Uterus (tissue), 3 donors: ENCODE measurements at regions not wholly inside any gene's neighbourhood (a gene's known extent, or its start where the extent isn't known, plus 50 kb on each side); places are given as distances from the start of the nearest gene placed in this dataset.

Experiments
- DNase-seq, 2 donors: peaks; one replicate each; pipeline ENCODE4 v3.0.0-alpha.2; 2019 to 2020
- H3K27ac ChIP-seq, 2 donors: fragments of 200-600 bp; sonication (generic); 1 replicate in 1 of 2; 2 replicates in 1 of 2; pipeline ENCODE4 v1.5.1; 2016 to 2018
- H3K27me3 ChIP-seq, 2 donors: fragments of 200-600 bp; sonication (generic); one replicate each; pipeline ENCODE4 v1.5.1; 2018 to 2019; ENCODE audit warnings: control low read depth in 1 of 2
- H3K36me3 ChIP-seq, 2 donors: fragments of 200-600 bp; sonication (generic); one replicate each; pipeline ENCODE4 v1.5.1; 2019; ENCODE audit warnings: control low read depth in 1 of 2
- H3K4me1 ChIP-seq, 2 donors: fragments of 200-600 bp; sonication (generic); one replicate each; pipeline ENCODE4 v1.5.1; 2018 to 2019; ENCODE audit warnings: control low read depth in 1 of 2
- H3K4me3 ChIP-seq, 2 donors: fragments of 200-600 bp; sonication (generic); 1 replicate in 1 of 2; 2 replicates in 1 of 2; pipeline ENCODE4 v1.5.1; 2018 to 2019; ENCODE audit warnings: mild to moderate bottlenecking in 1 of 2
- H3K9me3 ChIP-seq, 2 donors: fragments of 200-600 bp; sonication (generic); one replicate each; pipeline ENCODE4 v1.5.1; 2019; ENCODE audit warnings: control low read depth in 1 of 2
- CTCF ChIP-seq, 4 experiments: fragments of 200-600 bp in 2 of 4; fragments of 450-650 bp in 2 of 4; sonication (generic) in 2 of 4; IDR thresholded peaks; one replicate each; pipeline ENCODE4 v1.5.1; 2016 to 2019; ENCODE audit warnings: antibody characterized with exemption in 4 of 4, mild to moderate bottlenecking in 2 of 4, moderate library complexity in 1 of 4
- POLR2A ChIP-seq, 2 donors: fragments of 450-650 bp; IDR thresholded peaks; one replicate each; pipeline ENCODE4 v1.6.1; 2016; ENCODE audit warnings: antibody characterized with exemption in 2 of 2, mild to moderate bottlenecking in 1 of 2, moderate library complexity in 1 of 2
- intact Hi-C: fragments of 100-400 bp; cut with DNase I; formaldehyde crosslinking; loops from one replicate; pipeline ENCODE4 v1.15.1; 2023; ENCODE audit warnings: low total_unique reads
- donor health status: DM: yes; HTN: yes; CAD: no.

- intact Hi-C loops: no loop called here
- Histone ChIP-seq H3K4me1 (peaks cover 0 to 3% of the 10 kb centered on the region in 2 donors), H3K9me3 (no peaks in the 10 kb centered on the region), H3K4me3 (no peak overlapping the region), H3K27me3 (no peaks in the 10 kb centered on the region), H3K27ac (no peak overlapping the region), H3K36me3 (no peaks in the 10 kb centered on the region)
- DNase-seq: no peak
- no peak for TF ChIP-seq CTCF (IDR thresholded peaks at IDR 0.05)
- no peak for TF ChIP-seq POLR2A (IDR thresholded peaks at IDR 0.05)
Observed at GRCh38 chr7:42350801-42351200, 113.8 kb upstream of the GLI3 start.

- no peaks in the 10 kb centered on the region for H3K9me3 ChIP-seq
- intact Hi-C loops: no loop called here
- no peak overlapping the region for H3K4me3 ChIP-seq
- H3K36me3 ChIP-seq: no peaks in the 10 kb centered on the region
- H3K27ac ChIP-seq: peak overlapping the region in 1 of 2 donors; percentile 26
- no peak for TF ChIP-seq CTCF (IDR thresholded peaks at IDR 0.05)
- no peak for TF ChIP-seq POLR2A (IDR thresholded peaks at IDR 0.05)
- no peaks in the 10 kb centered on the region for H3K27me3 ChIP-seq
- H3K4me1 ChIP-seq: peaks cover 0 to 3% of the 10 kb centered on the region in 2 donors
- DNase-seq: peak; percentile 30 to 47
Observed at GRCh38 chr7:42348631-42349030, 111.6 kb upstream of the GLI3 start.

- H3K27me3 ChIP-seq: no peaks in the 10 kb centered on the region
- intact Hi-C loops: no loop called here
Observed at GRCh38 chr7:42348071-42348470, 111.1 kb upstream of the GLI3 start.

GRCh38 chr7:42347616-42348015, 110.6 kb upstream of the GLI3 start:
- Histone ChIP-seq H3K27me3 (no peaks in the 10 kb centered on the region), H3K27ac (peak overlapping the region; percentile 8 to 48), H3K36me3 (no peaks in the 10 kb centered on the region), H3K9me3 (no peaks in the 10 kb centered on the region), H3K4me3 (no peak overlapping the region), H3K4me1 (peaks cover 0 to 3% of the 10 kb centered on the region in 2 donors)
- intact Hi-C loops: no loop called here
- no peak for DNase-seq
- TF ChIP-seq POLR2A (IDR thresholded peaks at IDR 0.05) (no peak), CTCF (IDR thresholded peaks at IDR 0.05) (no peak)

More at GRCh38 chr7:42348071-42348470, 111.1 kb upstream of the GLI3 start:
- no peak for TF ChIP-seq POLR2A (IDR thresholded peaks at IDR 0.05)
- TF ChIP-seq CTCF (IDR thresholded peaks at IDR 0.05): no peak
- Histone ChIP-seq H3K4me1 (peaks cover 0 to 3% of the 10 kb centered on the region in 2 donors), H3K27ac (peak overlapping the region in 1 of 2 donors; percentile 26), H3K36me3 (no peaks in the 10 kb centered on the region), H3K4me3 (no peak overlapping the region), H3K9me3 (no peaks in the 10 kb centered on the region)
- DNase-seq: no peak

GRCh38 chr7:42345478-42346299, 108.7 kb upstream of the GLI3 start:
- H3K4me1 ChIP-seq: peaks cover 0 to 3% of the 10 kb centered on the region in 2 donors
- H3K36me3 ChIP-seq: no peaks in the 10 kb centered on the region
- no peak overlapping the region for H3K4me3 ChIP-seq
- H3K27ac ChIP-seq: no peak overlapping the region
- no peak for TF ChIP-seq POLR2A (IDR thresholded peaks at IDR 0.05)
- H3K27me3 ChIP-seq: no peaks in the 10 kb centered on the region
- intact Hi-C loops: no loop called here
- DNase-seq: no peak
- no peaks in the 10 kb centered on the region for H3K9me3 ChIP-seq
